ENCODE measurements at regions not wholly inside any gene's neighbourhood (a gene's known extent, or its start where the extent isn't known, plus 50 kb on each side); places are given as distances from the start of the nearest gene placed in this dataset.

GRCh38 chr4:145389550-145389949 lies 92.1 kb upstream of the SMAD1 start:
- H3K27ac ChIP-seq, result no peak overlapping the region
- TF ChIP-seq POLR2AphosphoS5 (IDR thresholded peaks at IDR 0.05) (no peak), CTCF (IDR thresholded peaks at IDR 0.05 in 8 of 11, conservative IDR thresholded peaks at IDR 0.05 in 3 of 11) (no peak), POLR2A (IDR thresholded peaks at IDR 0.05) (no peak)
- H3K27me3 ChIP-seq (replicated peaks in 1 of 7), result peaks cover 0 to 15% (median 0%) of the 10 kb centered on the region in 7 donors
- no peaks in the 10 kb centered on the region for H3K4me1 ChIP-seq
- H3K9me3 ChIP-seq, result peaks cover 0 to 9% (median 0%) of the 10 kb centered on the region in 8 donors
- 88 to 94% (median 91%) methylated on average over 4 of the region's 4 CpGs for WGBS, 5 donors
- no peak for DNase-seq
- H3K36me3 ChIP-seq, result no peaks in the 10 kb centered on the region
- no peak overlapping the region for H3K4me3 ChIP-seq
- intact Hi-C loops (cut with DNase I; ENCODE audit: low total_unique reads), result no loop called here

GRCh38 chr4:145388043-145388442 lies 93.6 kb upstream of the SMAD1 start:
- no peak for TF ChIP-seq CTCF (IDR thresholded peaks at IDR 0.05 in 8 of 11, conservative IDR thresholded peaks at IDR 0.05 in 3 of 11)
- no peak for TF ChIP-seq POLR2A (IDR thresholded peaks at IDR 0.05)
- TF ChIP-seq POLR2AphosphoS5 (IDR thresholded peaks at IDR 0.05), result no peak

GRCh38 chr4:145387079-145387478 lies 94.6 kb upstream of the SMAD1 start:
- TF ChIP-seq CTCF (IDR thresholded peaks at IDR 0.05 in 8 of 11, conservative IDR thresholded peaks at IDR 0.05 in 3 of 11), result no peak
- no peak for TF ChIP-seq POLR2AphosphoS5 (IDR thresholded peaks at IDR 0.05)
- TF ChIP-seq POLR2A (IDR thresholded peaks at IDR 0.05), result no peak
- H3K27ac ChIP-seq, result no peak overlapping the region
- H3K36me3 ChIP-seq, result no peaks in the 10 kb centered on the region
- H3K27me3 ChIP-seq (replicated peaks in 1 of 7), result peaks cover 0 to 15% (median 0%) of the 10 kb centered on the region in 7 donors
- intact Hi-C loops (cut with DNase I; ENCODE audit: low total_unique reads), result no loop called here
- 72 to 84% (median 78%) methylated on average over 3 of the region's 3 CpGs for WGBS, 5 donors
- H3K4me1 ChIP-seq, result no peaks in the 10 kb centered on the region
- H3K9me3 ChIP-seq, result peaks cover 0 to 12% (median 0%) of the 10 kb centered on the region in 8 donors
- no peak for DNase-seq
- H3K4me3 ChIP-seq, result no peak overlapping the region

More at GRCh38 chr4:145388043-145388442, 93.6 kb upstream of the SMAD1 start:
- no peak overlapping the region for H3K4me3 ChIP-seq
- no peaks in the 10 kb centered on the region for H3K4me1 ChIP-seq
- 18 to 49% (median 23%) methylated on average over 3 of the region's 3 CpGs for WGBS, 5 donors
- H3K27ac ChIP-seq, result no peak overlapping the region
- no peaks in the 10 kb centered on the region for H3K36me3 ChIP-seq
- peaks cover 0 to 15% (median 0%) of the 10 kb centered on the region in 7 donors for H3K27me3 ChIP-seq (replicated peaks in 1 of 7)
- peaks cover 0 to 12% (median 0%) of the 10 kb centered on the region in 8 donors for H3K9me3 ChIP-seq
- DNase-seq, result no peak
- intact Hi-C loops (cut with DNase I; ENCODE audit: low total_unique reads), result no loop called here

- no peak overlapping the region for H3K27ac ChIP-seq
- H3K9me3 ChIP-seq, result peaks cover 0 to 12% (median 0%) of the 10 kb centered on the region in 8 donors
- no peaks in the 10 kb centered on the region for H3K36me3 ChIP-seq
- intact Hi-C loops (cut with DNase I; ENCODE audit: low total_unique reads), result no loop called here
- no peak for TF ChIP-seq POLR2A (IDR thresholded peaks at IDR 0.05)
- no peak for TF ChIP-seq CTCF (IDR thresholded peaks at IDR 0.05 in 8 of 11, conservative IDR thresholded peaks at IDR 0.05 in 3 of 11)
- no peak for TF ChIP-seq POLR2AphosphoS5 (IDR thresholded peaks at IDR 0.05)
- H3K4me1 ChIP-seq, result no peaks in the 10 kb centered on the region
- no peak overlapping the region for H3K4me3 ChIP-seq
- WGBS, 5 donors, result 73 to 95% (median 90%) methylated on average over 1 of the region's 1 CpG
- H3K27me3 ChIP-seq (replicated peaks in 1 of 7), result no peaks in the 10 kb centered on the region
- DNase-seq, result no peak
These were observed 100.5 kb upstream of the SMAD1 start for GRCh38 chr4:145381163-145381562.
